GM19043 (cell line): ENCODE measurements at regions not wholly inside any gene's neighbourhood (a gene's known extent, or its start where the extent isn't known, plus 50 kb on each side); places are given as distances from the start of the nearest gene placed in this dataset.
"Not testable (repeated sequence)": the region's sequence is repeated elsewhere in the genome, so short reads cannot be mapped to it uniquely, and the experiment has no call there.

Experiments
- ATAC-seq: cut with Tn5 transposase; IDR thresholded peaks from one replicate; pipeline ENCODE4 v1.9.1; 2021; ENCODE audit warnings: low read depth; ENCODE audit not compliant: unreplicated experiment

- no peak for ATAC-seq
These were observed 214.7 kb upstream of the FLRT2 start for GRCh38 chr14:85315290-85315689.

GRCh38 chr14:85315733-85316290 is 214.1 kb upstream of the FLRT2 start:
- no peak for ATAC-seq

- no peak for ATAC-seq
These were observed 213.1 kb upstream of the FLRT2 start for GRCh38 chr14:85316701-85317410.

- ATAC-seq: no peak
These were observed 212.4 kb upstream of the FLRT2 start for GRCh38 chr14:85317491-85318021.

GRCh38 chr14:85319101-85319500 is 210.8 kb upstream of the FLRT2 start:
- ATAC-seq: no peak

- ATAC-seq: no peak
These were observed 209.8 kb upstream of the FLRT2 start for GRCh38 chr14:85319998-85320630.

- no peak for ATAC-seq
These were observed 204.6 kb upstream of the FLRT2 start for GRCh38 chr14:85325134-85326017.

GRCh38 chr14:85332401-85332800 is 197.5 kb upstream of the FLRT2 start:
- ATAC-seq: no peak

GRCh38 chr14:85333313-85333712 is 196.6 kb upstream of the FLRT2 start:
- ATAC-seq: no peak

GRCh38 chr14:85333841-85334240 is 196.1 kb upstream of the FLRT2 start:
- no peak for ATAC-seq

- no peak for ATAC-seq
These were observed 195.6 kb upstream of the FLRT2 start for GRCh38 chr14:85334316-85334715.

GRCh38 chr14:85336257-85336656 is 193.7 kb upstream of the FLRT2 start:
- ATAC-seq: no peak

- ATAC-seq: no peak
These were observed 193.1 kb upstream of the FLRT2 start for GRCh38 chr14:85336817-85337216.

GRCh38 chr14:85338895-85339294 is 191.0 kb upstream of the FLRT2 start:
- ATAC-seq: no peak

- ATAC-seq: no peak
These were observed 186.9 kb upstream of the FLRT2 start for GRCh38 chr14:85342858-85343607.

GRCh38 chr14:85344171-85344570 is 185.8 kb upstream of the FLRT2 start:
- ATAC-seq: no peak

GRCh38 chr14:85344847-85345570 is 184.9 kb upstream of the FLRT2 start:
- ATAC-seq: no peak

GRCh38 chr14:85350667-85351066 is 179.3 kb upstream of the FLRT2 start:
- no peak for ATAC-seq

- ATAC-seq: not testable (repeated sequence)
These were observed 177.4 kb upstream of the FLRT2 start for GRCh38 chr14:85352588-85352987.
